ENCODE measurements at regions not wholly inside any gene's neighbourhood (a gene's known extent, or its start where the extent isn't known, plus 50 kb on each side); places are given as distances from the start of the nearest gene placed in this dataset.

DNA sequence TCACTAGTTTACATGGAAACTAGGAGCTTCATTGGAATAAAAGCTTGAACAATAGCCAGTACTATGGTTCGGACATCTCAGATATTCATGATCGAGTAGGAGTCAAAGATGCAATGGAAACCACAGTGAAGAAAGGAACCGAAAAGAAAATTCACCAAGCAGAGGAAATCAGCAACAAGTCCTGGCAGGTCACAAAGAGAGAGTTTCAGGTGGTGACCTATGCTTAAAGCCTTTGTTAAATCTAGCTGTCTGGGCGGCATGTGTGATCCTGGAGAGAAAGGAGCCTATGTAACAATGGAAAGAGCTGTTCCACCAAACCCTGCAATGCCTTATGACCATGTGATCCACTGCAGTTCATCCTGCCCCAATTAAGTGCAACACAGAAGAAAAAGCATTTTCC is 68.9 kb upstream of the POU2AF2 start:
- TF ChIP-seq YY1 (IDR thresholded peaks at IDR 0.05; ENCODE audit: low read depth) (no peak), RAD21 (IDR thresholded peaks at IDR 0.05; ENCODE audit: low read depth) (no peak)

Measured in Ishikawa (cell line).